ENCODE measurements at regions not wholly inside any gene's neighbourhood (a gene's known extent, or its start where the extent isn't known, plus 50 kb on each side); places are given as distances from the start of the nearest gene placed in this dataset.

DNA sequence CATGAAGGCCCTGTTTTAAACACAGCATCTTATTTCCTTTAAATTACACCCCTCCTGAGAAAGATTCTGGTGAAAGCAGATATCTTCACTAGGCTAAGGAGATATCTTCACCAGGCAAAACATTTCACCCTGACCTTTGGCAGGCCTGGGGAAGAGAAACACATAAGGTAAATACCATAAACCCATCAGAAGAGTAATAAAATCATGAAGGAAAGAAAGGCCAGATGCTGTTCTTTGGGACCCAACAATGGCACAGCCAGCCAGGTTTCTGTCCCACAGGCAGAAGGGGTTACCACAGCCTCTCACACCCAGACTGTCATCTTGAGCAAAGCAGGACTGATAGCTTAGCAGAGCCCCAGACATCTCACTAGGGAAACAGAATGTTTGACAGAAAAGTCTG lies 125.4 kb downstream of the CCDC34 start:
- DNase-seq: no peak
- intact Hi-C loops (cut with micrococcal nuclease): no loop called here
- no peak overlapping the region for H3K4me2 ChIP-seq (replicated peaks; ENCODE audit: low read depth, low read length, poor library complexity, severe bottlenecking)
- H3K9me3 ChIP-seq (ENCODE audit: control extremely low read depth in 1 of 3, control insufficient read depth in 2 of 3, insufficient read depth in 1 of 3, low read length in 2 of 3): no peaks in the 10 kb centered on the region
- Mint-ChIP-seq H3K9me3 (ENCODE audit: insufficient read depth) (no peaks in the 10 kb centered on the region), H3K27me3 (peaks cover 3% of the 10 kb centered on the region), H3K27ac (no peak overlapping the region), H3K4me3 (no peak overlapping the region), H3K4me1 (peaks cover 13% of the 10 kb centered on the region)
- peaks cover 0 to 10% of the 10 kb centered on the region in 2 donors for H3K4me1 ChIP-seq (ENCODE audit: control insufficient read depth in 2 of 2, insufficient read depth in 2 of 2, low read length in 2 of 2)
- no peaks in the 10 kb centered on the region for H3K27me3 ChIP-seq (replicated peaks in 1 of 4; ENCODE audit: control extremely low read depth in 1 of 4, control insufficient read depth in 3 of 4, insufficient read depth in 4 of 4, low read length in 3 of 4)
- no peaks in the 10 kb centered on the region for H3K79me2 ChIP-seq (ENCODE audit: control insufficient read depth, insufficient read depth, low read length)
- H2AFZ ChIP-seq (ENCODE audit: insufficient read depth, low read depth, low read length, poor library complexity, severe bottlenecking): no peak overlapping the region
- TF ChIP-seq CTCF (IDR thresholded peaks at IDR 0.05): no peak
- no peak for TF ChIP-seq EZH2 (IDR thresholded peaks at IDR 0.05; ENCODE audit: borderline replicate concordance, insufficient read depth, low read depth, low read length, poor library complexity, severe bottlenecking)
- no peaks in the 10 kb centered on the region for H3K36me3 ChIP-seq (replicated peaks in 1 of 2; ENCODE audit: control extremely low read depth in 1 of 2, control insufficient read depth in 1 of 2, extremely low read depth in 1 of 2, insufficient read depth in 2 of 2, low read length in 1 of 2)
- ChIA-PET CTCF (no interaction called here), POLR2A (no interaction called here)
- no peak overlapping the region for H3K4me3 ChIP-seq (ENCODE audit: control extremely low read depth in 1 of 5, extremely low read depth in 1 of 5, insufficient read depth in 1 of 5, low read depth in 2 of 5, low read length in 4 of 5)
- H4K20me1 ChIP-seq (ENCODE audit: control insufficient read depth, insufficient read depth, low read length, poor library complexity, severe bottlenecking): no peaks in the 10 kb centered on the region
- no peak overlapping the region for H3K27ac ChIP-seq (ENCODE audit: low read length in 2 of 2)
- no peak for ATAC-seq (ENCODE audit: low read depth)
- H3K9ac ChIP-seq (ENCODE audit: low read length): no peak overlapping the region

- H3K4me1 ChIP-seq (ENCODE audit: control insufficient read depth in 2 of 2, insufficient read depth in 2 of 2, low read length in 2 of 2): peaks cover 0 to 10% of the 10 kb centered on the region in 2 donors
- POLR2A ChIA-PET: no interaction called here
- no peak overlapping the region for H3K27ac Mint-ChIP-seq
- H2AFZ ChIP-seq (ENCODE audit: insufficient read depth, low read depth, low read length, poor library complexity, severe bottlenecking): no peak overlapping the region
- H3K9me3 ChIP-seq (ENCODE audit: control extremely low read depth in 1 of 3, control insufficient read depth in 2 of 3, insufficient read depth in 1 of 3, low read length in 2 of 3): no peaks in the 10 kb centered on the region
- 100% methylated on average over 1 of the region's 2 CpGs for WGBS (ENCODE audit: insufficient coverage)
- H3K4me3 Mint-ChIP-seq: no peak overlapping the region
- no peak for ATAC-seq (ENCODE audit: low read depth)
- H3K4me3 ChIP-seq (ENCODE audit: control extremely low read depth in 1 of 5, extremely low read depth in 1 of 5, insufficient read depth in 1 of 5, low read depth in 2 of 5, low read length in 4 of 5): no peak overlapping the region
- no peaks in the 10 kb centered on the region for H3K27me3 ChIP-seq (replicated peaks in 1 of 4; ENCODE audit: control extremely low read depth in 1 of 4, control insufficient read depth in 3 of 4, insufficient read depth in 4 of 4, low read length in 3 of 4)
- no peaks in the 10 kb centered on the region for H3K9me3 Mint-ChIP-seq (ENCODE audit: insufficient read depth)
- no peaks in the 10 kb centered on the region for H3K79me2 ChIP-seq (ENCODE audit: control insufficient read depth, insufficient read depth, low read length)
- H3K27me3 Mint-ChIP-seq: peaks cover 4% of the 10 kb centered on the region
- H3K4me1 Mint-ChIP-seq: peaks cover 13% of the 10 kb centered on the region
- no peak for DNase-seq
- TF ChIP-seq CTCF (IDR thresholded peaks at IDR 0.05) (no peak), EZH2 (IDR thresholded peaks at IDR 0.05; ENCODE audit: borderline replicate concordance, insufficient read depth, low read depth, low read length, poor library complexity, severe bottlenecking) (no peak)
- no peak overlapping the region for H3K9ac ChIP-seq (ENCODE audit: low read length)
- intact Hi-C loops (cut with micrococcal nuclease): no loop called here
- no peaks in the 10 kb centered on the region for H3K36me3 ChIP-seq (replicated peaks in 1 of 2; ENCODE audit: control extremely low read depth in 1 of 2, control insufficient read depth in 1 of 2, extremely low read depth in 1 of 2, insufficient read depth in 2 of 2, low read length in 1 of 2)
- CTCF ChIA-PET: interaction anchor here (0.7 kb wide), 1 partner anchor 51 kb away, joined by 3 read pairs; no protein-coding TSS in a partner anchor
- H4K20me1 ChIP-seq (ENCODE audit: control insufficient read depth, insufficient read depth, low read length, poor library complexity, severe bottlenecking): no peaks in the 10 kb centered on the region
- no peak overlapping the region for H3K27ac ChIP-seq (ENCODE audit: low read length in 2 of 2)
- no peak overlapping the region for H3K4me2 ChIP-seq (replicated peaks; ENCODE audit: low read depth, low read length, poor library complexity, severe bottlenecking)
Measured at GRCh38 chr11:27234961-27235360, 128.1 kb downstream of the CCDC34 start.

All from B cell (primary cell).